Activated CD8-positive, alpha-beta memory T cell treated with anti-CD3 and anti-CD28 coated beads for 48 hours (primary cell): ENCODE measurements at regions not wholly inside any gene's neighbourhood (a gene's known extent, or its start where the extent isn't known, plus 50 kb on each side); places are given as distances from the start of the nearest gene placed in this dataset.
"Not testable (repeated sequence)": the region's sequence is repeated elsewhere in the genome, so short reads cannot be mapped to it uniquely, and the experiment has no call there.

ENCODE experiments used
- DNase-seq, 3 experiments: peaks; one replicate each; pipeline ENCODE4 v3.0.0-alpha.2; 2020; ENCODE audit warnings: low read depth in 2 of 3, low spot score in 2 of 3

DNA sequence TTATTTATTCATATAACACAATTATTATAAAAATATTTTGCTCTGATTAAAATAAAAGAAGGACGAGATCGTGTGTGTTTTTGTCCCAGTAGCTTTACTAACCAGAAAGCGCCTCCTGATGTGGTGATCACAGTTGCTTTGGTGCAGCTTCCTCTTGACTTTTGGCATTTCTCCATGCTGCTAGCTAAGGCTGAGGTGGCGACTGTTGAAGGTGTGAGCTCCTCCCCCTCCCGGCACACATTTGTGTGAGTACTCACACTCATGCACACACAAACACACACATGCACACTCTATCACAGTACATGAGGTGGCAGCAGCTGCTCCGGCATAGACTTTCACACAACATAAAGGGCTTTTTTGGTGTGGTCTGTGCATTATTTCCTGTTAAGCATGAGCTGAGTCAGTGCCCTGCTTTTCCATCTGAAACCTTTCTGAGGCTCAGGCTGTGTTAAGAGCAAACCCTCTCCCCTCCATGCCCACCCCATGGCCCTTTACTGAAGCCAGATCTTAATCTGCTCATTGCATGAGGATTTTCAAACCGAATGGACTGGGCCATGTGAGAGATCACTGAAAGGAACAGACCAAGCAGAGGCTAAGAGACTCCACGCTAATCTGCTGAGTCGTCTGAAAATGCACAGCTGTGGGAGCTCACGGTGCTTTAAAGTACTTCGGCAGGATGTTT lies 53.3 kb downstream of the FOXD4L1 start:
- peak in 1 of 3 experiments; percentile 8 for DNase-seq

DNA sequence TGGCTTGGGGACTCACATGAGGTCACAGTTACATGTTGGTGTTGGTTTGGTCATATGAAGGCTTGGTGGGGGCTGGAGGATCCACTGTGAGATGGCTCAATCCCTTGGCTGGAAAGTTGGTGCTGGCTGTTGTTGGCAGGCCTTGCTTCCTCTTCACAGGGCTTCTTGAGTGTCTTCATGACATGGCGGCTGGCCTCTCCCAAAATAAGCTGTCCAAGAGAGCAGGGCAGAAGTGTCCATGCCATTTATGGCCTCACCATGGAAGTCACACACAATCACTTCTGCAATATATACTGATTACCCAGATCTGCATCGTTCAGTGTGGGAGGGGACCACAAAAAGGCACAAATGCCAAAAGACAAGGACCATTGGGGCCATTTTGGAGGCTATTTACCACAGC lies 61.4 kb downstream of the FOXD4L1 start:
- not testable (repeated sequence) for DNase-seq

DNA sequence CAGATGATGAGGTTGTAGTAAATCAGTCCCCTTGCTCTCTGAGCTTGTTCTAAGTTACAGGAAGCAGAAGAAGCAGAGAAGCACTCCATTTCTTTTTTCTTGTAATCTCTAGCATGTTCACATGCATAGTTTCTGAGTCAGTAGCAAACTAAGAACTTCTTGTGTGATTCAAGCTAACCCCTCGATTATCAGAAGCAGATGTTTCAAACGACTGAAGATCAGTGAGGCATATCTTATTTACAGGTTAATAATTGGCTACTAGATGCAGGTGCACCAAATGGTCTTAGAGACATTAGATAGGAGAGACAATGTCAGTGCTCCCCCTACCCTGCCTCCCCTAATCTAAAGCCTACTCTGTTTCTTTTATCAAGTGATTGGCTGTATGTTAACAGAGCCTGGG lies 64.2 kb downstream of the FOXD4L1 start:
- DNase-seq, result not testable (repeated sequence)

DNA sequence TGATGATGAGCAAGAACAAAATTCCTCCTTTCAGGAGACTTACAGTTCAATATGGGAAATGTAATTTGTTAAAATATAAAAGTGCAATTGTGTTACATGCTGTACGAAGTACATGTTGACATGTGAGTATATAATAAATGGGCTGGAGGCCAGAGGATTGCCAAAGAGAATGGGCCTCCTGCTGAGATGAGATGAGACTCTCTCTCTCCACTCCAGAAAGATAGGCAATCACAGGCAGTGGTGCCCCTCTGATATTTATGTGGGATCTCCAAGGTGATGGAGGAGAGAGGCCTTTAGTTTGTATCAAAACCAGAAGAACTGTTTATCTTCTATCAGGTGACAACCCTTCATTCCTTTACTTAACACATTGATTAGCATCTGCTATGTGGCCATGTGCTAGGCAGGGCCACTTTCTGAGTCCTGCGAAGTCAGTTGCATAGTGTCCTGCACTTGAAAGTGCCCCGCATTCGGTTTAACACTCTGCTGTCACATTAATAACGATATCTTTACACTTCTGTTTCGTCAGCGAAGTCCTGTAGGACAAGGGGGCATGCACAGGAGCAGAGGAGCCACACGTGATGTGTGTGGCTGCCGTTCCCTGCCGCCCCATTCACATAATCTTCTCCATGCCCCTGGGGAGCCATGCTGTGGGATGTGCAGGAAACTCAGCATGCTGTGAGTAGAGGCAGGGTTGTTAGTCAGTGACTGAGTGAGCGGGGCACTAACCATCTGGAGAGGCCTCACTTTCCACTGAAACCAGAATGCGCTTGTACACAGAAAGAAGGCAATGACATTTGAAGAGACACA lies 60.2 kb upstream of the RABL2A start:
- not testable (repeated sequence) for DNase-seq

DNA sequence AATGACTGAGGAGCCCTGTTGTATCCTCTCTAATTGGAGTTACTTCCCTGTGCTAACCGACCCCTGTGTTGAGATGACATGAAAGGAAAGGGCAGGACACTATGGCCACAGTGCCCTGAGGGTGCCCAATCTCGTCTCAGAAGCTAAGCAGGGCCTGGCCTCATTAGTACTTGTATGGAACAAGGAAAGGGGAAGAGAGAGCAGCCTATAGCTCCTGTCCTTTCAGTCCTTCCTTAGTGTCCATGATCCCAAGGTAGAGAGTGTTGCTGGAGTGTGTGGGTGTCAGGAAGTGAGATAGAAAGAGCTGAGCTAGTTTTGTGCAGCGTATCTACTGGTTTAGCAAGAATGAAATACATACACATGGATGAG lies 59.6 kb upstream of the RABL2A start:
- DNase-seq, result not testable (repeated sequence)

DNA sequence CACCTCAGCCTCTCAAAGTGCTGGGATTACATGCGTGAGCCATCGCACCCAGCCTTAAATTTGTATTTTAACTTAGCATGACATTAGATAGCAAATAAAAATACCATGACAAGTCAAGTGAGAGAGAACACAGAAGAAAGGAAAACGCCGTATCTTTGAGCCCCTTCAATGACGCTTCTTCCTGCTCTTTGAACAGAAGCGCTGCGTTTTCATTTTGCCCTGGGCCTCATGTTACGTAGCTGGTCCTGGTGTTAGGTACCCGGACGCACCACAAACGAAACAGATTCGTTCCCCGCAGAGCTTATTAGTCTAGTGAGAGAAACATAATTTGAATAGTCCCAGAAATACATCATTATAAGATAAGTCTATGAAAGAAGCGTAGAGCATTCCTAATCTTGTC lies 58.8 kb upstream of the RABL2A start:
- not testable (repeated sequence) for DNase-seq

DNA sequence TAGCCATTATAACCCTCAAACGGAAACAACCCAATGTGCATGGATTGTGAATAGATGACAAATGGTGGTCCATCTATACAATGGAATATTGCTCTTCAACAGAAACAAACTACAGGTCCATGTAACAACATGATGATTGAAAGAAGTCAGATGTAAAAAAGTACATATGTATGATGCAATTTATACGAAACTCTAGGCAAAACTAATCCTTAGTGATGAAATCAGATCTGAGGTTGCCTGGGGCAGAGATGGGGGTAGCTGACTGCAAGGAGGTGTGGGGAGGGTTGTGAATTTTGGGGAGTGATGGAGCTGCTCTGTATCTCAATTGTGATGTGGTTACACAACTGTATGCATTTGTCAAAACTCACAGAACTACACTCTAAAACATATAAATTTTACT lies 57.0 kb upstream of the RABL2A start:
- not testable (repeated sequence) for DNase-seq

DNA sequence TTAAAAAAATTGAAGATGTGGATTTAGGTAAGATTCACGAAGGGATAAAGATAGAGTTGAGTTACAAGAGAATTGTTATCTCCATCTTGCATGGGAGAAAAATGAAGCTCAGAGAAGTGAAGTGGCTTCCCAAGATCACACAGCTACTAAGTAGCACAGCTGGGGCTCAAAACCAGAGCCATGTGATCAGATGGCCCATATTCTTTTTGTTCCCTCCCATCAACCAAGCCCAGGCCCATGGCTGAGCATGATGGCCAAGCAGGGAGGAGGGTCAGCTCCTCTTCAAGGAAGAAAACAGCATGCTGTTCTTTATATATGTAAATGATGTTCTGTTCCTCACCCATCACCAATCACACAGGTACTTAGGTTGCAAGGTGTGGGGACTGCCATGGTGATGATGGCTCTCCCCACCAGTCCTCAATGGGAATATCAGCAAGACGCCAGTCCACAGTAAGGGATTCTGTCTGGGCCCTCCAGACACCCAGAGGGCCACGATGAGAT lies 56.5 kb upstream of the RABL2A start:
- DNase-seq, result not testable (repeated sequence)

DNA sequence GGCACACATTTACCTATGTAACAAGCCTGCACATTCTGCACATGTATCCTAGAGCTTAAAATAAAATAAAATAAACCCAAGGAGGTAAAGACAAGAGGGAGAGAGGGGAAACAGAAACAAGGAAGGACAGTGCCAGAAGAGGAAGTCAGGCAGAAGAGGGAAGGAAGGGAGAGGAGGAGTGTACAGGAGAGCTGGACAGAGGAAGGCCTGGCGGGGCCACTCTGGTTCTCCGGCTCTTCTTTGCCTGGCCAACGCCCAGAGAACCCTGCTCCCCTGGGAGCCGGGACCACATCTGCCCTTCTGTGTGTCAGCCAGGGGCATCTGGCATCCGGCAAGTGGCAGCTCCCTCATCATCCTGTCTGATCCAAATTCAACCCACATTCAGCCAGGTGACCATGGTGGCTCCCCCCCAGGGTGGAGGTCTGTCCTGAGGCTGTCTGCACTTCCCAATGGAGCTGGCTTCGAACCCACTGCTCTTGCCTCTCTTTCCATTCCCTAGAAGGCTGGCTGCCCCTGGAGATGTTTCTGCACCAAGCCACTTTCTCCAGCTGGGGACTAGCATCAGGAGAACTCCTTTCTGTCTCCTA lies 55.5 kb upstream of the RABL2A start:
- not testable (repeated sequence) for DNase-seq

DNA sequence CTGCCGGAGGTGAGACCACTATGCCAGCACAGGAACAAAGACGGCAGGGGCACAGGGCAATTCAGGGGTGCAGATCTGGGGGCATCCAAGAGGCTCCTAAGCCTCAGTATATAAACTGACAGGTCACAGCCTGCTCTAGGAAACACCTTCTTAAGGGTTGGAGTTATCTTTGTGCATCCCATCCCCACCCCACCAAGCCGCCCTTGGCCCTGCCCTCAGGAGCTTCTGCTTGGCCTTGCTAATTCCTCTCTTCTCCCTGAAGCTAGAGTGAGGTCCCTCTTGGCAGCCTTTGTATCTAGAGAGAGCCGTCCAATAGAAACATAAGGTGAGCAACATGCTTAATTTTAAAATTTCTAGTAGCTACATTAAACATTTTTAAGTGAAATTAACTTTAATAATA lies 51.3 kb upstream of the RABL2A start:
- not testable (repeated sequence) for DNase-seq

DNA sequence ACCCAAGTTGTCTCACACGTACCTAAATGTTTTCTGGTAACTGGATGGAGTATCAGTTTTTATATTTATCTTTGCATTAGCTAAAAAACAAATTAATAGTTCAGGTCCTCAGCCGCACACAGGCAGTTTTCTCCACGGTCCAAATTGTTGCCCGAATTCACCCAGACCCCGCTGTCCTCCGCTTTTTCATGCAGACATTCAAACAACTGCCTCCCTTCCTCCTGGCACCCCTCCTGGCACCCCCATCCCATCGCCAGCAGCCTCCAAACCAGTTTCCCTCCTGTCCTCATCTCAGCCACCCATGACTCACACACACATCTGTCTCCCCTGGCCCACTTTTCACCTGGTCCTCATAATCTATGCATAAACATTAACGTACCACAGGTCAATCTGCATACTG lies 50.7 kb upstream of the RABL2A start:
- not testable (repeated sequence) for DNase-seq
